ENCODE measurements at regions not wholly inside any gene's neighbourhood (a gene's known extent, or its start where the extent isn't known, plus 50 kb on each side); places are given as distances from the start of the nearest gene placed in this dataset.

GRCh38 chr12:83390186-83390585 is 703.5 kb downstream of the TMTC2 start:
- TF ChIP-seq CTCF (IDR thresholded peaks at IDR 0.05; ENCODE audit: low read depth, low read length, missing input control) (no peak), EGR1 (IDR thresholded peaks at IDR 0.05; ENCODE audit: low read depth in 2 of 2) (no peak), SP1 (IDR thresholded peaks at IDR 0.05) (no peak), HNF4A (conservative IDR thresholded peaks at IDR 0.05) (no peak), RAD21 (IDR thresholded peaks at IDR 0.05) (no peak), MAX (IDR thresholded peaks at IDR 0.05) (no peak)
- TF ChIP-seq, protein P1, sequence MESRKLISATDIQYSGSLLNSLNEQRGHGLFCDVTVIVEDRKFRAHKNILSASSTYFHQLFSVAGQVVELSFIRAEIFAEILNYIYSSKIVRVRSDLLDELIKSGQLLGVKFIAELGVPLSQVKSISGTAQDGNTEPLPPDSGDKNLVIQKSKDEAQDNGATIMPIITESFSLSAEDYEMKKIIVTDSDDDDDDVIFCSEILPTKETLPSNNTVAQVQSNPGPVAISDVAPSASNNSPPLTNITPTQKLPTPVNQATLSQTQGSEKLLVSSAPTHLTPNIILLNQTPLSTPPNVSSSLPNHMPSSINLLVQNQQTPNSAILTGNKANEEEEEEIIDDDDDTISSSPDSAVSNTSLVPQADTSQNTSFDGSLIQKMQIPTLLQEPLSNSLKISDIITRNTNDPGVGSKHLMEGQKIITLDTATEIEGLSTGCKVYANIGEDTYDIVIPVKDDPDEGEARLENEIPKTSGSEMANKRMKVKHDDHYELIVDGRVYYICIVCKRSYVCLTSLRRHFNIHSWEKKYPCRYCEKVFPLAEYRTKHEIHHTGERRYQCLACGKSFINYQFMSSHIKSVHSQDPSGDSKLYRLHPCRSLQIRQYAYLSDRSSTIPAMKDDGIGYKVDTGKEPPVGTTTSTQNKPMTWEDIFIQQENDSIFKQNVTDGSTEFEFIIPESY (IDR thresholded peaks at IDR 0.05), result no peak
